Common myeloid progenitor, CD34-positive (primary cell): ENCODE measurements at regions not wholly inside any gene's neighbourhood (a gene's known extent, or its start where the extent isn't known, plus 50 kb on each side); places are given as distances from the start of the nearest gene placed in this dataset.

Experiments
- CTCF ChIA-PET: fragments of 350-600 bp; sonication (Branson Sonifier 250); formaldehyde crosslinking; loops from one replicate; lab custom pipeline; 2021; ENCODE audit warnings: antibody characterized with exemption; lab: Charles Lee
- POLR2A ChIA-PET: fragments of 350-600 bp; sonication (Branson Sonifier 250); formaldehyde crosslinking; loops from one replicate; lab custom pipeline; 2021; ENCODE audit warnings: antibody characterized with exemption; lab: Charles Lee
- DNase-seq, 3 donors: peaks; one replicate each; pipeline versions ENCODE4 v3.0.0 to v3.0.0-alpha.2; 2013
- H3K27ac ChIP-seq, 2 experiments: 1 replicate in 1 of 2; 2 replicates in 1 of 2; pipeline ENCODE4 v1.7.0; 2013; ENCODE audit warnings: inconsistent platforms in 2 of 2, low read length in 2 of 2, mild to moderate bottlenecking in 2 of 2, low read depth in 1 of 2, moderate library complexity in 1 of 2; ENCODE audit not compliant: severe bottlenecking in 2 of 2, insufficient read depth in 1 of 2, poor library complexity in 1 of 2
- H3K27me3 ChIP-seq, 5 experiments: replicated peaks in 2 of 5; 1 replicate in 3 of 5; 2 replicates in 2 of 5; pipeline versions ENCODE4 v1.6.1 to v1.7.0; 2013; ENCODE audit warnings: low read length in 4 of 5, mild to moderate bottlenecking in 2 of 5, moderate library complexity in 2 of 5, inconsistent platforms in 1 of 5; ENCODE audit not compliant: insufficient read depth in 5 of 5, control insufficient read depth in 4 of 5
- H3K36me3 ChIP-seq, 4 experiments: 1 replicate in 2 of 4; 2 replicates in 2 of 4; pipeline versions ENCODE4 v1.6.1 to v1.7.0; 2013; ENCODE audit warnings: low read length in 3 of 4, control low read depth in 1 of 4, mild to moderate bottlenecking in 1 of 4; ENCODE audit not compliant: control insufficient read depth in 4 of 4, insufficient read depth in 4 of 4
- H3K4me1 ChIP-seq, 4 experiments: 1 replicate in 3 of 4; 2 replicates in 1 of 4; pipeline versions ENCODE4 v1.6.1 to v1.7.1; 2013; ENCODE audit warnings: low read length in 3 of 4, mild to moderate bottlenecking in 3 of 4, control low read depth in 1 of 4, inconsistent platforms in 1 of 4, moderate library complexity in 1 of 4; ENCODE audit not compliant: control insufficient read depth in 4 of 4, insufficient read depth in 4 of 4; ENCODE audit errors: control extremely low read depth in 1 of 4
- H3K4me3 ChIP-seq, 7 experiments: 1 replicate in 4 of 7; 2 replicates in 3 of 7; pipeline versions ENCODE4 v1.5.1 to v1.7.0; 2013; ENCODE audit warnings: mild to moderate bottlenecking in 7 of 7, low read length in 6 of 7, moderate library complexity in 6 of 7, inconsistent platforms in 2 of 7, low read depth in 2 of 7, control low read depth in 1 of 7; ENCODE audit not compliant: insufficient read depth in 4 of 7, control insufficient read depth in 1 of 7; ENCODE audit errors: extremely low read depth in 1 of 7
- H3K9me3 ChIP-seq, 5 experiments: 1 replicate in 4 of 5; 2 replicates in 1 of 5; pipeline versions ENCODE4 v1.6.1 to v1.7.1; 2013; ENCODE audit warnings: low read length in 4 of 5, mild to moderate bottlenecking in 2 of 5, inconsistent platforms in 1 of 5, low read depth in 1 of 5, moderate library complexity in 1 of 5; ENCODE audit not compliant: control insufficient read depth in 4 of 5, insufficient read depth in 2 of 5; ENCODE audit errors: control extremely low read depth in 1 of 5
- whole genome bisulfite sequencing: methylation state at CpG from one replicate; pipeline ENCODE4 v1.1.5; 2013; ENCODE audit not compliant: insufficient coverage; 5-methylcytosine and 5-hydroxymethylcytosine counted together

DNA sequence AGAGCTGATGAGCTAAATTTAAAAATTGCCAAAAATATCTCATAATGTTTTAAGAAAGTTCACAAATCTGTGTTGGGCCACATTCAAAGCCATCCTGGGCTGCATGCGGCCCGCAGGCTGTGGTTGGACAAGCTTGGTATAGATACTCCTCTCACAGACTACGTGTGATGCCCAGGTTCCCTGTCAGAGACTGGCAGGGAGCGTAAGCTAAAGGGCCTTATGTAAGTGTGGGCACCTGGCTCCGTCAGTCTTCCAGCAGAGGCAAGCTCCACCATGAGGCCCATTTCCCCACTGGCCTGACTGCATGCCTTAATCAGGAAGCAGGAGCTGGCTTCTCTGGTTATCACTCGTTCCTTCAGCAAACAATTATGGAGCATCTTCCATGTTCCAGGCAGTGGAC lies 200.2 kb downstream of the FOXO1 start:
- no peak for DNase-seq
- Histone ChIP-seq H3K36me3 (no peaks in the 10 kb centered on the region), H3K9me3 (no peaks in the 10 kb centered on the region), H3K27ac (no peak overlapping the region), H3K4me3 (no peak overlapping the region), H3K27me3 (no peaks in the 10 kb centered on the region), H3K4me1 (no peaks in the 10 kb centered on the region)
- POLR2A ChIA-PET = interaction anchor here (0.6 kb wide), 1 partner anchor 24 kb away, joined by 3 read pairs; no protein-coding TSS in a partner anchor
- 97% methylated on average over 5 of the region's 6 CpGs for WGBS
- CTCF ChIA-PET = interaction anchor here (0.9 to 1.6 kb wide), 3 partner anchors 10 to 26 kb away, joined by 3 read pairs; no protein-coding TSS in a partner anchor

DNA sequence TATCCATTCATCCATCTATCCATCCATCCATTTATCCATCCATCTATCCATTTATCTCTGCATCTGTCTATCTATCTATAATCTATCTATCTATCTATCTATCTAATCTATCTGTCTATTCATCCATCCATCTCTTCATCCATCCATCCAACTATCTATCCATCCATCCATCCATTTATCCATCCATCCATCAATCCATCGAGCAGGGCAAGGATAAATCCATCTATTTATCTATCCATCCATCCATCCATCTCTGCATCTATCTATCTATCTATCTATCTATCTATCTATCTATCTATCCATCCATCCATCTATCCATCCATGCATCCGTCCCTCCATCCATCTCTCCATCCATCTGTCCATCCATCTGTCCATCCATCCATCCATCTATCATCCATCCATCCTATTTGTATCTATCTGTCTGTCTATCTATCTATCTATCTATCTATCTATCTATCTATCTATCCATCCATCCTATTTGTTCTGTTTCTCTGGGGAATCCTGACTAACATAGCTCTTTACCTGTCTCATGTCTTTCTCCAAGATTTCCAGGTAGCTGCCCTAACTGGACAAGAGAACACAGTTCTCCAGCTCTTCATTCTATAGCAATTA lies 198.1 kb downstream of the FOXO1 start:
- POLR2A ChIA-PET = no interaction called here

DNA sequence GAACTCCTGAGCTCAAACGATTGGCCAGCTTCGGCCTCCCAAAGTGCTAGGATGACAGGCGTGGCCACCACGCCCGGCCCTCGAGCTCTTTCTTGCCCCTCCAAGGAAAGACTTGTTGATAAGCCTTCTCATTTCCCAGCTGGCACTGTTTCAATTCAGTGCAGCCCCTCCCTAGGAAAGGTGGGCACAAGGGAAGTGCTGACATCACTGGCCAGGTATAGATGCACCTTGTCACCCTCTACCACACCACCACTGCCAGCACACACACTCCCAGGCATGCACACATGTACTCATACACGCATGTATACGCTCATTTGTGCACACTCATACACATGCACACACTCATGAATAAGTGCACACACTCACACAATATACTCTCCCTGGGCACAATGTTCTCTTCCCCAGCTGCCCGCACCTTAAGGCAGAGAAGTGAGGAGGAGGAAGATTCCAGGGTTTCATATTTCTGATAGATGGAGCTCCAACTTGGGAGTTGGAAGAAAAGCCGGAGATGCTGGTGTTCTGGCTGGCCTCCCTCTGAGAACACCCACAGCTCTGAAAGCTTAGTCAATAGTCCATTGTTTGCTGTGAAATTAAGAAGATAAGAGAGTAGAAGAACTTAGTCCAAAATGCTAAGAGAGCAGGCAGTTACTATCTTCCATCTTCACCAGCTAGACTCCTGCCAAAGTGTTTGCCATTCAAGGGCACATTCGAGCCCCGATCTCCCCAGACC lies 196.7 kb downstream of the FOXO1 start:
- Histone ChIP-seq H3K9me3 (no peaks in the 10 kb centered on the region), H3K27ac (no peak overlapping the region), H3K27me3 (no peaks in the 10 kb centered on the region), H3K4me3 (no peak overlapping the region), H3K4me1 (no peaks in the 10 kb centered on the region), H3K36me3 (no peaks in the 10 kb centered on the region)
- ChIA-PET POLR2A (no interaction called here), CTCF (interaction anchor here (0.7 to 1.6 kb wide), 6 partner anchors 10 to 225 kb away, joined by 3 to 6 read pairs (median 3); no protein-coding TSS in a partner anchor)
- WGBS = 98% methylated on average over 9 of the region's 12 CpGs
- DNase-seq = no peak

More for the DNA sequence above, 198.1 kb downstream of the FOXO1 start:
- Histone ChIP-seq H3K4me1 (no peaks in the 10 kb centered on the region), H3K4me3 (no peak overlapping the region), H3K27me3 (no peaks in the 10 kb centered on the region), H3K27ac (no peak overlapping the region), H3K36me3 (no peaks in the 10 kb centered on the region), H3K9me3 (no peaks in the 10 kb centered on the region)
- CTCF ChIA-PET = no interaction called here
- 97% methylated on average over 2 of the region's 2 CpGs for WGBS
- DNase-seq = no peak

DNA sequence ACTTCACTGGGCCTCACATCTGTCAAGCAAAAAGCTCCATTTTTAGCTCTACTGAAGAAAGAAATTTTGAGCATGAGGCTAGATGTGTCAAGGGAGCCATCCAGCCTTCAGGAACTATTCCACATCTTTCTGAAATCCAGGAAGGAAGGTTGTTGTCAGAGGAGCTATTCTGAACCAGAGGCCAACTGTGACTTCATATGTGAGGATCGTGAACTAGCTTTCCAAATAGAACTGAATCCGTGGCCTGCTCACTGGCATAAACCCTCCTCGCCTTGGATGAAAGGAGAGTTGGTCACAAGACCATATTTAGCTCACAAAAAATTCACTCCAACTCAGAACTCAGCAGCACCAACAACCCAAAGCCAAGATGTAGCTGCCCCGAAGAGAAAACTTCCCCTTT lies 195.8 kb downstream of the FOXO1 start:
- ChIA-PET CTCF (interaction anchor here (0.8 to 1.4 kb wide), 3 partner anchors 31 to 224 kb away, joined by 3 to 5 read pairs (median 3); no protein-coding TSS in a partner anchor), POLR2A (interaction anchor here (0.8 to 0.9 kb wide), 2 partner anchors 39 to 62 kb away, joined by 3 to 4 read pairs; no protein-coding TSS in a partner anchor)
- no peak for DNase-seq
- 97% methylated on average over 3 of the region's 4 CpGs for WGBS
- Histone ChIP-seq H3K9me3 (no peaks in the 10 kb centered on the region), H3K4me1 (no peaks in the 10 kb centered on the region), H3K4me3 (no peak overlapping the region), H3K27ac (no peak overlapping the region), H3K36me3 (no peaks in the 10 kb centered on the region), H3K27me3 (no peaks in the 10 kb centered on the region)

DNA sequence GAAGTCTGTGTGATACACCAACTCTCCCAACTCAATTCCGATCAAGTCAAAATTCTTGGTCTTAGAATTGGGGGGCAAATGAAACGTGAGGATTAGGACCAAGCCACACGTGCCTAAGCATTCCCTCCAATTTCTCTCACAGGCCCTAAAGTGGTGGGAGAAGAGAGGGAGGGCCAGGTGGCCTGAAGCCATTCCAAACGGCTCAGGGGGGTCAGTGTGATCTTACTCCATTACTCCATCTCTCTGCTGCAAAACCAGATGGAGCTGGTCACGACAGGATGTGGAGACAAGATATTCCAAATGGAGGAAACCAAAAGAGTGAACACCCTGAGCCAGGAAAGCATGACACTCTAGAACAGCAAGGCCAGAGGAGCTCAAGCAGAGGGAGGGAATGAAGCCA lies 195.4 kb downstream of the FOXO1 start:
- POLR2A ChIA-PET = interaction anchor here (0.8 to 0.9 kb wide), 2 partner anchors 40 to 62 kb away, joined by 3 to 4 read pairs; no protein-coding TSS in a partner anchor

DNA sequence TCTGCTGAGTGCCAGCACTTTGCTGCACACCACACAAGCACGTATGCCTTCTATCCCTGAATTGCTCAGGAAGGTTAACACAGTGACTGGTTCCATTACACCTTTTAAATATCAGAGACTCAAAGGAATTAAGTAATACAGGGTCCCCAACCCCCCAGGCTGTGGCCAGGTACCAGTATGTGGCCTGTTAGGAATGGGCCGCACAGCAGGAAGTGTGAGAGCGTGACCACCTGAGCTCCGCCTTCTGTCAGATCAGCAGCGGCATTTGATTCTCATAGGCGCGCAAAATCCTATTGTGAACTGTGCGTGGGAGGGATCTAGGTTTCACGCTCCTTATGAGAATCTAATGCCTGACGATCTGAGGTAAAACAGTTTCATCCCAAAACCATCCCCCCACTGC lies 194.5 kb downstream of the FOXO1 start:
- Histone ChIP-seq H3K27ac (no peak overlapping the region), H3K9me3 (no peaks in the 10 kb centered on the region), H3K4me3 (no peak overlapping the region), H3K27me3 (no peaks in the 10 kb centered on the region), H3K4me1 (no peaks in the 10 kb centered on the region), H3K36me3 (no peaks in the 10 kb centered on the region)
- 98% methylated on average over 8 of the region's 10 CpGs for WGBS
- POLR2A ChIA-PET = no interaction called here
- no peak for DNase-seq
- CTCF ChIA-PET = interaction anchor here (1.1 kb wide), 1 partner anchor 16 kb away, joined by 3 read pairs; no protein-coding TSS in a partner anchor

More for the DNA sequence above, 195.4 kb downstream of the FOXO1 start:
- H3K27me3 ChIP-seq = no peaks in the 10 kb centered on the region
- 100% methylated on average over 3 of the region's 5 CpGs for WGBS
- no peaks in the 10 kb centered on the region for H3K4me1 ChIP-seq
- no peak for DNase-seq
- no peaks in the 10 kb centered on the region for H3K36me3 ChIP-seq
- CTCF ChIA-PET = interaction anchor here (1.1 to 1.4 kb wide), 3 partner anchors 15 to 79 kb away, joined by 3 to 5 read pairs (median 3); no protein-coding TSS in a partner anchor
- no peak overlapping the region for H3K27ac ChIP-seq
- no peak overlapping the region for H3K4me3 ChIP-seq
- no peaks in the 10 kb centered on the region for H3K9me3 ChIP-seq
